Osteoblast (primary cell): ENCODE measurements at regions not wholly inside any gene's neighbourhood (a gene's known extent, or its start where the extent isn't known, plus 50 kb on each side); places are given as distances from the start of the nearest gene placed in this dataset.

Source experiments
- DNase-seq: peaks from one replicate; pipeline ENCODE4 v3.0.0; 2011; ENCODE audit warnings: low spot score, mixed read lengths; ENCODE audit not compliant: insufficient read length; ENCODE audit errors: missing footprints
- H2AFZ ChIP-seq: 2 replicates; pipeline ENCODE4 v1.6.0; 2011; ENCODE audit warnings: mild to moderate bottlenecking, low read length
- H3K27ac ChIP-seq: 2 replicates; pipeline ENCODE4 v1.5.1; 2011; ENCODE audit warnings: mild to moderate bottlenecking, low read depth, low read length, moderate library complexity
- H3K27me3 ChIP-seq: 2 replicates; pipeline ENCODE4 v1.6.0; 2012; ENCODE audit warnings: mild to moderate bottlenecking, control low read depth, inconsistent platforms, low read length, moderate library complexity; ENCODE audit not compliant: insufficient read depth
- H3K36me3 ChIP-seq: 2 replicates; pipeline ENCODE4 v1.5.1; 2011; ENCODE audit warnings: mild to moderate bottlenecking, low read length, control low read depth, moderate library complexity; ENCODE audit not compliant: insufficient read depth
- H3K4me1 ChIP-seq: 2 replicates; pipeline ENCODE4 v1.5.1; 2011; ENCODE audit warnings: mild to moderate bottlenecking, low read length, control low read depth, moderate library complexity; ENCODE audit not compliant: insufficient read depth
- H3K4me2 ChIP-seq: 2 replicates; pipeline ENCODE4 v1.6.0; 2011; ENCODE audit warnings: mild to moderate bottlenecking, low read length; ENCODE audit not compliant: insufficient read depth
- H3K4me3 ChIP-seq: fragments of 200-600 bp; sonication (generic); 3 replicates; pipeline ENCODE4 v1.5.1; 2012; ENCODE audit warnings: mild to moderate bottlenecking, low read length, inconsistent platforms; ENCODE audit not compliant: insufficient read depth
- H3K79me2 ChIP-seq: 2 replicates; pipeline ENCODE4 v1.6.0; 2012; ENCODE audit warnings: mild to moderate bottlenecking, low read length, control low read depth, inconsistent platforms; ENCODE audit not compliant: insufficient read depth
- H3K9me3 ChIP-seq: 2 replicates; pipeline ENCODE4 v1.5.1; 2011; ENCODE audit warnings: low read depth, low read length, control low read depth
- H4K20me1 ChIP-seq: 2 replicates; pipeline ENCODE4 v1.6.0; 2012; ENCODE audit warnings: mild to moderate bottlenecking, low read length, control low read depth; ENCODE audit not compliant: insufficient read depth
- CTCF ChIP-seq: IDR thresholded peaks from 2 replicates; pipeline ENCODE4 v1.5.1; 2011; ENCODE audit warnings: mild to moderate bottlenecking, low read depth, low read length, moderate library complexity; ENCODE audit errors: extremely low read depth

- no peaks in the 10 kb centered on the region for H3K36me3 ChIP-seq
- H3K4me2 ChIP-seq: no peak overlapping the region
- H3K9me3 ChIP-seq: no peaks in the 10 kb centered on the region
- no peak for TF ChIP-seq CTCF
- no peak overlapping the region for H3K4me3 ChIP-seq
- H3K79me2 ChIP-seq: no peaks in the 10 kb centered on the region
- no peak overlapping the region for H3K27ac ChIP-seq
- no peak for DNase-seq
- no peak overlapping the region for H2AFZ ChIP-seq
- H3K4me1 ChIP-seq: no peaks in the 10 kb centered on the region
- no peaks in the 10 kb centered on the region for H4K20me1 ChIP-seq
- H3K27me3 ChIP-seq: no peaks in the 10 kb centered on the region
Measured at GRCh38 chrX:26414534-26414933, 198.6 kb downstream of the MAGEB5 start.

GRCh38 chrX:26411045-26411444 lies 195.1 kb downstream of the MAGEB5 start:
- DNase-seq: no peak
- Histone ChIP-seq H3K27ac (no peak overlapping the region), H3K79me2 (no peaks in the 10 kb centered on the region), H3K9me3 (no peaks in the 10 kb centered on the region), H4K20me1 (no peaks in the 10 kb centered on the region), H3K27me3 (no peaks in the 10 kb centered on the region), H2AFZ (no peak overlapping the region), H3K4me1 (no peaks in the 10 kb centered on the region), H3K4me3 (no peak overlapping the region), H3K36me3 (no peaks in the 10 kb centered on the region), H3K4me2 (no peak overlapping the region)
- TF ChIP-seq CTCF: no peak

GRCh38 chrX:26409636-26410035 lies 193.7 kb downstream of the MAGEB5 start:
- H3K27ac ChIP-seq: no peak overlapping the region
- H3K4me1 ChIP-seq: no peaks in the 10 kb centered on the region
- no peaks in the 10 kb centered on the region for H3K9me3 ChIP-seq
- H3K4me3 ChIP-seq: no peak overlapping the region
- no peaks in the 10 kb centered on the region for H4K20me1 ChIP-seq
- H2AFZ ChIP-seq: no peak overlapping the region
- no peak for TF ChIP-seq CTCF
- DNase-seq: no peak
- no peaks in the 10 kb centered on the region for H3K27me3 ChIP-seq
- no peaks in the 10 kb centered on the region for H3K36me3 ChIP-seq
- H3K4me2 ChIP-seq: no peak overlapping the region
- H3K79me2 ChIP-seq: no peaks in the 10 kb centered on the region

GRCh38 chrX:26387906-26388305 lies 171.9 kb downstream of the MAGEB5 start:
- Histone ChIP-seq H2AFZ (no peak overlapping the region), H3K36me3 (no peaks in the 10 kb centered on the region), H3K4me1 (no peaks in the 10 kb centered on the region), H3K27ac (no peak overlapping the region), H3K79me2 (no peaks in the 10 kb centered on the region), H3K4me2 (no peak overlapping the region), H3K27me3 (no peaks in the 10 kb centered on the region), H3K4me3 (no peak overlapping the region), H3K9me3 (peaks cover 5% of the 10 kb centered on the region), H4K20me1 (no peaks in the 10 kb centered on the region)
- no peak for TF ChIP-seq CTCF
- DNase-seq: no peak
